Endothelial cell of umbilical vein (primary cell): ENCODE measurements at regions not wholly inside any gene's neighbourhood (a gene's known extent, or its start where the extent isn't known, plus 50 kb on each side); places are given as distances from the start of the nearest gene placed in this dataset.

Source experiments
- BruUV-seq: library from RNA; stranded (reverse); fragments of 400-500 nt; replicated peaks from 2 replicates; lab custom pipeline; 2021; lab: Mats Ljungman, UMichigan
- CTCF ChIA-PET: fragments of 300-600, 350-600 bp; sonication (Branson Sonifier 250); formaldehyde crosslinking; loops from one replicate; lab custom pipeline; 2021; ENCODE audit warnings: antibody characterized with exemption, inconsistent platforms; lab: Charles Lee
- POLR2A ChIA-PET: fragments of 300-600, 350-600 bp; sonication (Branson Sonifier 250); formaldehyde crosslinking; loops from one replicate; lab custom pipeline; 2021; ENCODE audit warnings: antibody characterized with exemption, inconsistent platforms; lab: Charles Lee
- DNase-seq: peaks from one replicate; pipeline ENCODE4 v3.0.0-alpha.2; 2011; ENCODE audit warnings: low read depth, low spot score
- FAIRE-seq: peaks from 2 replicates; lab custom pipeline; 2011; peaks lifted over from hg19 to GRCh38; lab: Jason Lieb, UNC
- H2AFZ ChIP-seq: 2 replicates; pipeline ENCODE4 v1.6.0; 2012; ENCODE audit warnings: low read depth, low read length, control low read depth, inconsistent platforms
- H3K27ac ChIP-seq: 2 replicates; pipeline ENCODE4 v1.5.1; 2011; ENCODE audit warnings: low read depth, mild to moderate bottlenecking, control low read depth, low read length, moderate library complexity; ENCODE audit not compliant: insufficient read depth
- H3K27me3 ChIP-seq, 2 experiments: 2 replicates each; pipeline versions ENCODE4 v1.6.0 to v1.6.1; 2011; ENCODE audit warnings: low read length in 2 of 2, mixed read lengths in 1 of 2; ENCODE audit not compliant: control insufficient read depth in 2 of 2, insufficient read depth in 2 of 2
- H3K36me3 ChIP-seq, 2 experiments: 2 replicates in 1 of 2; 3 replicates in 1 of 2; pipeline ENCODE4 v1.5.1; 2011; ENCODE audit warnings: low read length in 2 of 2, mild to moderate bottlenecking in 1 of 2, moderate library complexity in 1 of 2; ENCODE audit not compliant: control insufficient read depth in 2 of 2, insufficient read depth in 2 of 2; ENCODE audit errors: extremely low read depth in 1 of 2
- H3K4me1 ChIP-seq: 3 replicates; pipeline ENCODE4 v1.5.1; 2011; ENCODE audit warnings: mild to moderate bottlenecking, low read length; ENCODE audit not compliant: control insufficient read depth, insufficient read depth; ENCODE audit errors: extremely low read depth
- H3K4me2 ChIP-seq: 2 replicates; pipeline ENCODE4 v1.6.1; 2011; ENCODE audit warnings: low read length, control low read depth, mixed read lengths; ENCODE audit not compliant: insufficient read depth
- H3K4me3 ChIP-seq, 3 experiments: fragments of 200-600 bp in 1 of 3; sonication (generic), shearing (Covaris generic) in 1 of 3; replicated peaks in 1 of 3; 2 replicates each; pipeline ENCODE4 v1.5.1; 2011 to 2016; ENCODE audit warnings: control low read depth in 3 of 3, low read length in 3 of 3, mild to moderate bottlenecking in 2 of 3, inconsistent platforms in 1 of 3, low read depth in 1 of 3, moderate library complexity in 1 of 3; ENCODE audit not compliant: insufficient read depth in 1 of 3
- H3K79me2 ChIP-seq: 2 replicates; pipeline ENCODE4 v1.6.0; 2012; ENCODE audit warnings: low read length, inconsistent platforms; ENCODE audit not compliant: control insufficient read depth, insufficient read depth
- H3K9ac ChIP-seq: replicated peaks from 2 replicates; pipeline ENCODE3; 2011; ENCODE audit warnings: low read length, control low read depth; ENCODE audit not compliant: insufficient read depth; ENCODE audit errors: extremely low read depth
- H3K9me1 ChIP-seq: replicated peaks from 3 replicates; pipeline ENCODE4 v1.6.0; 2011; ENCODE audit warnings: mild to moderate bottlenecking, low read length; ENCODE audit not compliant: control insufficient read depth, insufficient read depth; ENCODE audit errors: extremely low read depth
- H3K9me3 ChIP-seq: replicated peaks from 2 replicates; pipeline ENCODE4 v1.5.1; 2012; ENCODE audit warnings: low read length, inconsistent platforms; ENCODE audit not compliant: control insufficient read depth, insufficient read depth
- H4K20me1 ChIP-seq: replicated peaks from 2 replicates; pipeline ENCODE3; 2011; ENCODE audit warnings: mild to moderate bottlenecking, low read length; ENCODE audit not compliant: control insufficient read depth, insufficient read depth; ENCODE audit errors: extremely low read depth
- FOS ChIP-seq: IDR thresholded peaks from 2 replicates; pipeline ENCODE4 v1.6.1; 2011; ENCODE audit warnings: mild to moderate bottlenecking, low read length, moderate library complexity, borderline replicate concordance; ENCODE audit not compliant: insufficient read depth
- GATA2 ChIP-seq: IDR thresholded peaks from 2 replicates; pipeline ENCODE4 v1.7.0; 2011; ENCODE audit warnings: low read depth, mild to moderate bottlenecking, moderate library complexity, mixed read lengths, low read length; ENCODE audit not compliant: insufficient read length, insufficient read depth
- MYC ChIP-seq: IDR thresholded peaks from one replicate; pipeline ENCODE4 v1.6.1; 2011; ENCODE audit warnings: mild to moderate bottlenecking, low read depth, low read length
- POLR2A ChIP-seq: IDR thresholded peaks from 2 replicates; pipeline ENCODE4 v1.6.1; 2012; ENCODE audit warnings: low read depth, mild to moderate bottlenecking, control low read depth, low read length
- dilution Hi-C: fragments of 300-500 bp; cut with MboI; formaldehyde crosslinking; loops from one replicate; pipeline ENCODE4 v1.15.0; 2019; ENCODE audit warnings: low sequenced_read_pairs; ENCODE audit not compliant: extremely low pct_ligation_motif_present
- intact Hi-C: fragments of 100-400 bp; cut with micrococcal nuclease; formaldehyde crosslinking; loops from one replicate; pipeline ENCODE4 v1.10.0; 2022
- TF ChIP-seq, protein P1 (sequence below), 2 donors: IDR thresholded peaks; 1 replicate in 1 of 2; 2 replicates in 1 of 2; pipeline ENCODE4 v1.5.1; 2011; ENCODE audit warnings: low read length in 2 of 2, mild to moderate bottlenecking in 2 of 2, moderate library complexity in 2 of 2, control low read depth in 1 of 2, inconsistent platforms in 1 of 2, low read depth in 1 of 2; ENCODE audit not compliant: insufficient read depth in 1 of 2; ENCODE audit errors: extremely low read depth in 1 of 2

DNA sequence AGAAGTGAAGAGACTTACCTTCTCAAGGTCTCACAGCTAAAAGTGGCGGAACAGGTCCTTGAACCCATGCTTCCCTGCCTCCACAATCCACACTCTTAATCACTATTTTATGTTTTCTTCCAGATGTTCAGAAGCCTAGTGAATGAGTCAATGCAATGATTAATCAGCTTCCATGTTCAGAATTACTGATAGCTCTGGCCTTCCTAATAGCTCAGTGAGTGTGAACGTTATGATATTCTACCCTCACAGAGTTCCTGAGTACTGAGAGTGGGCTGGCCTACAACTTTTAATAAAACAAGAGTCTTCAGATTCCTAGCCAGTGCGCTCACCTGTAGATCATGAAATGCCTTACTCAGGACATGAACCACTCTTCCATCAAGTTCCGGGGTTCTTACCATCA, 443.0 kb upstream of the ADAMTS9 start:
- CTCF ChIA-PET = interaction anchor here (1.3 kb wide), 1 partner anchor 23 kb away, joined by 6 read pairs; no protein-coding TSS in a partner anchor
- no peak overlapping the region for H3K27ac ChIP-seq

DNA sequence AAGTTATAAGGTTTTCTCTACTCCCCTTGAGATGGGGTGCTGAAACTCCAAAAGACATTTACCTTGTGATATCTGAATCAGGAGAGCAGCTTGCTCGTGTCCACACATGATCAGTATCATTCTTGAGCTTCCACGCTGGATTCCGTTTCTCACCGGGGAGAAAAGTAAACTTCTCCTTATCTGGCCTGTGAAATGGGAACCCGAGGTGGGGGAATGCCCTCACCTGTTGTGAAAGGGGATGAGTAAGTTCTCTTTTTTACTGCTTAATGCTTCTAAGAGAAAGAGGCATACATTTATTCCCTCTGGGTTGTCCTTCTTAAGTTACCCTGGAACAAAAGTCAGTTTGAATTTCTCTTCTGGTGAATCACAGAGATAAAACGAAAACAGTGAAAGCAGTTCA, 440.5 kb upstream of the ADAMTS9 start:
- Histone ChIP-seq H3K9me3 (no peaks in the 10 kb centered on the region), H3K4me2 (no peak overlapping the region), H3K79me2 (no peaks in the 10 kb centered on the region), H3K27me3 (no peaks in the 10 kb centered on the region), H3K36me3 (no peaks in the 10 kb centered on the region), H3K27ac (no peak overlapping the region), H3K4me3 (no peak overlapping the region), H3K9ac (no peak overlapping the region), H4K20me1 (no peaks in the 10 kb centered on the region), H3K4me1 (peaks cover 9% of the 10 kb centered on the region), H2AFZ (no peak overlapping the region), H3K9me1 (no peaks in the 10 kb centered on the region)
- ChIA-PET CTCF (no interaction called here), POLR2A (no interaction called here)
- FAIRE-seq (no peak), DNase-seq (no peak)
- dilution Hi-C loops (no loop called here), intact Hi-C loops (no loop called here)
- no peak for TF ChIP-seq MYC
- TF ChIP-seq GATA2 = no peak
- no peak for TF ChIP-seq POLR2A
- BruUV-seq = no TSS peak

More for the DNA sequence above, 443.0 kb upstream of the ADAMTS9 start:
- Histone ChIP-seq H3K36me3 (no peaks in the 10 kb centered on the region), H3K27me3 (no peaks in the 10 kb centered on the region), H4K20me1 (no peaks in the 10 kb centered on the region), H3K4me2 (no peak overlapping the region), H3K9ac (no peak overlapping the region), H3K9me3 (no peaks in the 10 kb centered on the region), H3K79me2 (no peaks in the 10 kb centered on the region), H3K9me1 (no peaks in the 10 kb centered on the region), H3K4me1 (peaks cover 14% of the 10 kb centered on the region), H3K4me3 (no peak overlapping the region), H2AFZ (no peak overlapping the region)
- no peak for DNase-seq
- intact Hi-C loops (no loop called here), dilution Hi-C loops (no loop called here)
- peak; percentile 49 for TF ChIP-seq FOS
- TF ChIP-seq, protein P1, sequence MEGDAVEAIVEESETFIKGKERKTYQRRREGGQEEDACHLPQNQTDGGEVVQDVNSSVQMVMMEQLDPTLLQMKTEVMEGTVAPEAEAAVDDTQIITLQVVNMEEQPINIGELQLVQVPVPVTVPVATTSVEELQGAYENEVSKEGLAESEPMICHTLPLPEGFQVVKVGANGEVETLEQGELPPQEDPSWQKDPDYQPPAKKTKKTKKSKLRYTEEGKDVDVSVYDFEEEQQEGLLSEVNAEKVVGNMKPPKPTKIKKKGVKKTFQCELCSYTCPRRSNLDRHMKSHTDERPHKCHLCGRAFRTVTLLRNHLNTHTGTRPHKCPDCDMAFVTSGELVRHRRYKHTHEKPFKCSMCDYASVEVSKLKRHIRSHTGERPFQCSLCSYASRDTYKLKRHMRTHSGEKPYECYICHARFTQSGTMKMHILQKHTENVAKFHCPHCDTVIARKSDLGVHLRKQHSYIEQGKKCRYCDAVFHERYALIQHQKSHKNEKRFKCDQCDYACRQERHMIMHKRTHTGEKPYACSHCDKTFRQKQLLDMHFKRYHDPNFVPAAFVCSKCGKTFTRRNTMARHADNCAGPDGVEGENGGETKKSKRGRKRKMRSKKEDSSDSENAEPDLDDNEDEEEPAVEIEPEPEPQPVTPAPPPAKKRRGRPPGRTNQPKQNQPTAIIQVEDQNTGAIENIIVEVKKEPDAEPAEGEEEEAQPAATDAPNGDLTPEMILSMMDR (IDR thresholded peaks at IDR 0.05; ENCODE audit: extremely low read depth in 1 of 2, insufficient read depth in 1 of 2, low read depth in 1 of 2, low read length in 2 of 2) = no peak
- no TSS peak for BruUV-seq
- FAIRE-seq = no peak
- POLR2A ChIA-PET = no interaction called here
